Activated T-cell treated with anti-CD3 and anti-CD28 coated beads for 4 hours (primary cell): ENCODE measurements at regions not wholly inside any gene's neighbourhood (a gene's known extent, or its start where the extent isn't known, plus 50 kb on each side); places are given as distances from the start of the nearest gene placed in this dataset.

Source experiments
- DNase-seq: peaks from one replicate; pipeline ENCODE4 v3.0.0-alpha.2; 2020

DNA sequence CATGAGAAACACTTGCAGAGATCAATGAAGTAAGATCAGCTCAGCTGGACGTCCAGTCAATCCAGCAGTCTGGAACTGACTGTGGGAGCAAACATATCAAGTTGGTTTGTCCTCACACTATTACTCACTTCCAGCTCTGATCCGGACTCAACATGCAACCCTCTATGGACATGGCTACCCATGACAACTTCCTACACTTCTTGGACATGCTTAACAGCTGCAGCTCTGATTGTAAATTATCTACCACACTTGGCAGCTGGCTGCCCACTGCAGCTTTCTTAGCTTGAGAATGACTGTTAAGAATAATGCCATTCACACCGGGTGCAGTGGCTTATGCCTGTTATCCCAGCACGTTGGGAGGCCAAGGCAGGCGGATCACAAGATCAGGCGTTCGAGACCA, 429.8 kb downstream of the EPHA4 start:
- no peak for DNase-seq

DNA sequence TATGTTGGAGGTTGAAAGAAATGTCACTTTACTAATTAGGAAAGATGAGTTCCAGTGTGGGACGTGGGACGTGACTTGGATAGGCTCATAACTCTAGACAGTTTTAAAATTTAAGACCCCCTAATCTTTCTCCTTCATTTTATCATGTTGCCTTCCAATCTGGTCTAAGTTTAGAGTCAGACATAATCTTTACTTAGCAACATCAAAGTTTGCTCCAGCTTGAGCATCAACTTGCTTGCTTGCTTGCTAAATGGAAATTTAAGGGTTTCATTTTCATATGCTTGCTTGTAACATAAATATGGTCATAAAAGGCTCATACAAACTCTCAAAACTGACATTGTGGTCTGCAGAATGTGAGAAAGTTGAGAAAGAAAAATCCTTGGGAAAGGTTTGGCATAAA, 428.9 kb downstream of the EPHA4 start:
- DNase-seq, result no peak

GRCh38 chr2:221144909-221145308, 427.2 kb downstream of the EPHA4 start:
- no peak for DNase-seq

DNA sequence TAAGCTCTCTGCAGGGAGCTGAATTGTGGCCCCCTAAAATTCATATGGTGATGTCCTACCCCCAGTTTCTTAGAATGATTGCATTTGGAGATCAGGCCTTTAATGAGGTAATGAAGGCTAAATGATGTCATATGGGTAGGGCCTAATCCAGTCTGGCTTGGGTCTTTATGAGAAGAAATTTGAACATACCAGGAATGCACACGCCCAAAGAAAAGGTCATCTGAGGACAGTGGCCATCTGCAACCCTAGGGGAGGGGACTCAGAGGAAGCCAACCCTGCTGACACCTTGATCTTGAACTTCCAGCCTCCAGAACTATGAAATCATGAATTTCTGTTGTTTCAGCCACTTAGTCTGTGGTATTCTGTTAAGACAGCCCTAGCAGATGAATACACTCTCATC, 426.7 kb downstream of the EPHA4 start:
- no peak for DNase-seq

- no peak for DNase-seq
Measured at GRCh38 chr2:221153226-221153625, 418.9 kb downstream of the EPHA4 start.

- no peak for DNase-seq
Measured at GRCh38 chr2:221154176-221154575, 417.9 kb downstream of the EPHA4 start.

DNA sequence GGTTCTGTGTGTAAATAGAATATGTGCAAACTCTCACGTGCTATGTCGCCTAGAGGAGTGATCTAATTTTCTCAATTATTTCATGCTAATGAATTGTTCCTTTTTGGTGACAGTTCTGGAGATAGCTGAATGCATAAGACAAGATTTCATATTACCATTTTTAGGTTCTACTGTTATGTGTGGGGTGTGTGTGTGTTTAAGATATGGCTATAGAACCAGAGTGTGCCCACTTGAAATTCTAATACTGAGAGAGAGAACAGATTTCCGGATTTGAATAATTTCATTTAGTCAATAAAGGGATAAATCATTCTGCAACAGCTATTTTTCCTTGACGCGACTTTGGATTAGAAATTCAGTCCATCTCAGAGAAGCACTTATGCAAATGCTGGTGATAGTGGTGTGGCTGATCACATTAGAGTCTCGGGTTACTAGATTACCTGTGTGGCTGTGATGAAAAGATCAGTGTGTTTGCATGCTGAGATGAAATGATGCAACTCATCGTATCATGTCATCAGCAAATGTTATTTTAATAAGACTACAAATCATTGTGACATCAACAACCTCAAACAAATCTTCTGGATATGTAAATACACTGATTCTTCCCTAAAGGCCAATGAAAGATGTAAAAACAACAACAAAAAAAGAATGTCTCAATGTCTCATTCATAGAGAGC, 415.9 kb downstream of the EPHA4 start:
- no peak for DNase-seq

- no peak for DNase-seq
Measured at GRCh38 chr2:221161186-221161585, 410.9 kb downstream of the EPHA4 start.

DNA sequence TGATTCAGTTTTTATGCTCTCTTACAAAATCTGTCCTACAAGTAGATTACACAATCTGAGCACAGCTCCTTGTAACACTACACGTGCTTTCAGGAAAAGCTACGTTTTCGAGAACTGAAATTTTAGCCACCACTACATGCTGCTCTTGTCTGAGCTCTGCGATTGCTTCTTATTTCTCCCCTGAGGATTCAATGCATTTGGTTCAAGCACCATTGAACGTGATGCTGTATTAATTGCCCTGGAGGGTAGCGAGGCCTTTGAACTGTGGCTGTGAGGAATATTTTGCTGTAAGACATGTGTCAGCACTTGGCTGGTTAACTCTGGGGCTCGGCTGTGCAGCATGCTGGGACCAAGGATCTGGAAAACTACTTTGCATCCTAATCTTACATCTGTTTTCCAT, 405.8 kb downstream of the EPHA4 start:
- DNase-seq, result no peak

DNA sequence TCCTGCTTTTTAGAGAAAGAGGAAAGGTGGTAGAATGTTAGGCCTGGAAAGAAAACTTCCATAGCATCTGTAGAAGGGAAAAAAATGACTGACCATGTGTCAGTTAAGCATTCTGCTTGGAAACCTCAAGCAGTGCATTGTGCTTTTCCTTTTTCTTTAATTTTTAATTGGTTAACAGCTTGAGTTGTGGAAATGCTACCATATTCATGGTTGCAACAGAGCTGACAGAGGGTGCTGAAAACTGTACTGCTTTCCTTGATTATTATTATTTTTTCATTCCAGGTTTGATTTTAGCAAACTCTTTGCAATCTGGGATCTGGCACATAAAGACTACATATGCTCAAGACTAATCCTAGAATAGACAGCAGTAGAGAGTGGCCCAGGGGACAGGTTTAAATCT, 404.5 kb downstream of the EPHA4 start:
- no peak for DNase-seq

GRCh38 chr2:221169724-221170123, 402.4 kb downstream of the EPHA4 start:
- no peak for DNase-seq

- no peak for DNase-seq
Measured at GRCh38 chr2:221170548-221170947, 401.6 kb downstream of the EPHA4 start.

GRCh38 chr2:221176667-221177066, 395.4 kb downstream of the EPHA4 start:
- DNase-seq, result no peak

- no peak for DNase-seq
Measured at GRCh38 chr2:221178139-221178538, 394.0 kb downstream of the EPHA4 start.

- DNase-seq, result no peak
Measured at GRCh38 chr2:221186873-221187272, 385.2 kb downstream of the EPHA4 start.

DNA sequence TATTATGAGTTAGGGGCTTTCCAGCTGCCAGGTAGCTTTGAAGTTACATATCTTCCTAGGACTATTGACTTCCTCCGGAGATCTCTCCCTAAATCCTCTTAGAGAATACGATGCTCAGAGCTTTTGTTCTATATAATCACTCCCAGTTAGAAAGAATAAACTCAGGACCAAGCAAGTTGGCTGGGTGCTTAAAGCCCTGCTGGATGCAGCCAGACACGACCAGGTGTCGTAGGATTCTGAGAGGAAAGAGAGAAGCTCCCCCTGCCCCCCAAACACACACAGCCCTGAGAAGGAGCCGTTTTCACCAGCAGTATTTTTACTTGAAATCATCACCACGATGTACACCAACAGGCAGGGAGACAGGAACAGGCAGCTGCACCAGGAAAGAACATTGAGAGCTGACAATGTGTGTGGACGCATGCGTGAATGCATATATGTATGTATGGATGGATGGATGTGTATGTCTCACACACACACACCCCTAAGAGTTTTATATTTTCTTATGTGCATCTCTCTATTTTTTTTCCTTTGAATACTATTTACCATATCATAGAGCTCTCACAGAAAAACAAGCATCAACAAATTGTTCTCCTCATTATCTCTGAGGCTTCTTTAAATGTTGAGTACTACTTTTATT, 382.6 kb downstream of the EPHA4 start:
- DNase-seq, result no peak

- DNase-seq, result no peak
Measured at GRCh38 chr2:221195829-221196228, 376.3 kb downstream of the EPHA4 start.

DNA sequence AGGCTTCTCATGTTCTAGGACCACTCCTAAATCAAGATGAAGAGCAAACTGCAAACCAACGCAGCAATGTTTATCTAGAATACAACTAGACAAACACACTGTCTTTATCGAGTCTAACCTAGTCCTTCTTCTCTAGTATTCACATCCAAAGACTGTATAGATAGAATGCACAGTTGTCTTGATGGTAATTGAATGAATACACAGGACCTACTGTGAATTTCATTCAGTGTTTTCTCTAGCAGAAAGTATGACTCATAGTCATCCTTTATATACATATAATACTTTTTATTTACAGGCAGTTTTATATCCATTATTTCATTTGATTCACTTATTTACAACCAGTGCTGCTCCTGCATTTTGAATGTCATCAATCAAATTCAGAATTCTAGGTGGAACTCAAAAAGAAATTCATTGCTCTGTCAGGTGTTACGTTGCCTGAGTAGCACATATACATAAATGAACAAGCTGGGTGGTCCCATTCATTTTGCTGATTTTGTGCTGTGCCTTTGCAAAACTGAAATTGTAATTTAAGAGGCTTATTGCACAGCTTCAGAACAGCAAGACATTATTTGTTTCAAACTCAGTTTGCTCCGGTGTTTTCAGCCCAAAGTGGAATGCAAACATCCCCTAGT, 374.8 kb downstream of the EPHA4 start:
- no peak for DNase-seq

DNA sequence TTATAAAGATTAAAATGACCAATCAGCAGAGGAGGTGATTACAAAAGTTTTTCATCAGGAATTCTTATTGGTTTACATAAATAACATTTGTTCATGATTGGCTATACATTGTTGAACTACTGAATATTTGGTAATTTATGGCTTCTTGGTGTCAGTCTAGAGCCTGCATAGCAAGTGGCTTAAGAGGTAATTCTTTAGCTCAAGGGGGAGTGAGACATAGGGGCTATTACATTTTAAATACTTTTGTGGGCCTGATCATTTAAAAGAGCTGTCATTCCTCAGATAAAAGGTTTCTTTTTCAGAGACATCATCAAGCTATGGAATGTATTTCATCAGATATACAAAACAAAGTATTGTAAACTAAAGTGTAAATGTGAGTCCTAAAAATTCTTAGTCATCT, 373.8 kb downstream of the EPHA4 start:
- no peak for DNase-seq

DNA sequence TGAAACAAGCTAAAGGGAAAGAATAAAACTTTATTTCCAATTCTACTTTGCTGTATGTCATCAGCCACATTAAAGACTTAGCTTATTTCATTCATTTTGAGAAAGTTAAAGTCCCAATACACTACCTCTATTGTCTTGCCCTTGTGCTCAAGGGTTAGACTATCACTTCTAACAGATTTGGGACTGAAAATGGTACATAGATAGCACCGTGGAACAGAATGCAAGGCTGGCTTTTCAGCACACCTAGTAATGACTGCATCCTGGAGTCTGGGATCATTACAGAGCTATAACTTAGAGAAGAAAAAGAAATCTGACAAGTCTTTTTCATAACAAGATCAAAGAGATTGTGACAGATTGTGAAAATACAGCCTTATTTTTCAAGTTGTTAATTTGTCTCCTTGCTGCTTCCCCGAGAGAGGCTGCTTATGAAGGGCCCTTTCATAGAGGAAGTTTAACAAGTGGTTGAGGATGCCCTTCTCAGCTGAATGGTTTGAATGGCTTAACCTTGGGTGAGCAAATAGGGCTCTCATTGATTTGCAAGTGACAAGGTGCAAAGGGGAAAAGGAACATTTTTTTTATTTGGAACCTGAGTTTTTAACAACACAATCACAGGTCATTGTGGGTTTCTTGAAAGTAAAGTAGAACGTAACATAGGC, 371.8 kb downstream of the EPHA4 start:
- DNase-seq, result no peak

- DNase-seq, result no peak
Measured at GRCh38 chr2:221202431-221202830, 369.7 kb downstream of the EPHA4 start.

- no peak for DNase-seq
Measured at GRCh38 chr2:221203125-221203524, 369.0 kb downstream of the EPHA4 start.

DNA sequence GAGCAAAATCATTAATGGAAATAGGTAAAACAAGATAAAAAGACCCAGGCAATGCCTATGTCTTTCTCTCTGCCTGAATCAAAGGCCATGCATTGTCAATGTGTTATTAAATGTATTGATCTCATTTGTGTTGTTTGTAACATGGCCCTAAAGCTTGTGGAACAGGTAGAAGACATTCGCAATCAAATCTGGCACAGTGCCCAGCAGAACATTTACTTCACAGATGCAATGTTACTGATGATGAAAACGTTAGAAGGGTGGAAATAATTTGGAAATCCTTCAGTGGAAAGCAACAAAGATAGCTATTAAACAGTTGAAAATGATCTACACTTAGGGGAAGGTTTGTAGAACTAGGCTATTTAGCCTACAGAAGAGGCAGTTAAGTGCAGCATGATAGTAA, 368.2 kb downstream of the EPHA4 start:
- no peak for DNase-seq

DNA sequence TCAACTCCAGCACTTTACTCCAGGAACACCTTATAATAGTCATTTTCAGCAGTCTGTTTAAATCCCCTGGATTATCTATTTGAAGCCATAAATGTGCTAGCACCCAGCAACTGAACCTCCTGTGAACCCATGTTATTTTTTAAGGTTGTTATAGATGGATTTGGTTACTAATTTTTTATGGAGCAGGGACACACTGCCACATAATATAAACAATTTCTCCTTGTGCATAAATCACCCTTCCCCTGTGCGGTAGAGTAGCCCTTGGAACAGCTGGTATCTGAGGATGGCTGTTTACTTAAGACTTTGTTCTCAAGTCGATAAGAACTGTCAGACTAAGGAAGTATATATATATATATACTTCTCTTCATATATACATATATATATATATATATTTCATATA, 367.4 kb downstream of the EPHA4 start:
- no peak for DNase-seq
